ENCODE measurements at regions not wholly inside any gene's neighbourhood (a gene's known extent, or its start where the extent isn't known, plus 50 kb on each side); places are given as distances from the start of the nearest gene placed in this dataset.

GRCh38 chr12:127284870-127285431 is 982.0 kb upstream of the TMEM132C start:
- ATAC-seq (no peak), DNase-seq (no peak)
- Mint-ChIP-seq H3K27me3 (peaks cover 3% of the 10 kb centered on the region), H3K36me3 (ENCODE audit: low read depth) (no peaks in the 10 kb centered on the region), H3K27ac (no peak overlapping the region), H3K4me3 (no peak overlapping the region), H3K9me3 (no peaks in the 10 kb centered on the region), H3K4me1 (no peaks in the 10 kb centered on the region)

- Mint-ChIP-seq H3K36me3 (ENCODE audit: low read depth) (no peaks in the 10 kb centered on the region), H3K27me3 (no peaks in the 10 kb centered on the region), H3K4me1 (no peaks in the 10 kb centered on the region), H3K9me3 (no peaks in the 10 kb centered on the region), H3K27ac (no peak overlapping the region), H3K4me3 (no peak overlapping the region)
- ATAC-seq, result no peak
- DNase-seq, result no peak
These were observed 980.7 kb upstream of the TMEM132C start for GRCh38 chr12:127286281-127286680.

DNA sequence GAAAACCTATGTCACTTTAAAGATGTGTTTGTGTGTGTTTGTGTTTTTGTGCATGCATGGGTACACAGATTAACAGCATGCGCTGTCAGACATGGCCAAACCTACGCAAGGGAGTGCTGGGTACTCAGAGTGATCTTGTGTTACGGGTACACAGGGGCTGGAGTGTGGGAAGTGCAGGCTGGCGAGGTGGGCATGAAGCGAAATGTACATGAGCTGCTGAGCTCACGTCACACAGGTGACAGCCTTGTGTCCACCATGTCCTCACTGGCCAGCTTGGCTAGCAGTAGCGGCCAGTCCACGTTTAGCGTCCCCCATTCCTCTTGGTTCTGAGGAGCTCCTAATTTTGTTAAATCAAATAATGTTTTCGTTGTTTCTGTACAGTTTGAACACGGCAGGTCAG is 979.7 kb upstream of the TMEM132C start:
- no peak for ATAC-seq
- Mint-ChIP-seq H3K27me3 (no peaks in the 10 kb centered on the region), H3K4me1 (no peaks in the 10 kb centered on the region), H3K9me3 (no peaks in the 10 kb centered on the region), H3K27ac (no peak overlapping the region), H3K4me3 (no peak overlapping the region), H3K36me3 (ENCODE audit: low read depth) (no peaks in the 10 kb centered on the region)
- DNase-seq, result no peak

DNA sequence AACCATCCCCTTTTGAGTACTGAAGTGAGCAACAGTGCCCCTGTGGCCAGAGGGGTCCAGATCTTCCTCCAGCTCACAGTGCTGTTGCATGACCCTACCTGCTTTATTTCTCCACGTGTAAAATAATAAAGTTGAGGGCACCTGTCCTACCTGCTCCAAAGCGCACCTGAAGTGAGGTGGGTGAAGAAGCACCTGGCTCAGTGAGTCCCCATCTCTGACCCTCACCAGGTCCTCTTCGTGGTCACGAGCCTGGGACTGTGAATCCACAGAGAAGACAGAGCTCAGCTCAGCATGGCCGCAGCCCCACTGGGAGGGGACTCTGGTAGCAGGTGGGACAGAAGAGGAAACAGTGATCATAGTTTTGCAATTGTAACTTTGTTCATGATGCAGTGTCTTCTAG is 976.7 kb upstream of the TMEM132C start:
- H3K9me3 Mint-ChIP-seq, result no peaks in the 10 kb centered on the region
- no peak for ATAC-seq
- DNase-seq, result no peak
- no peaks in the 10 kb centered on the region for H3K27me3 Mint-ChIP-seq
- no peak overlapping the region for H3K4me3 Mint-ChIP-seq
- no peak overlapping the region for H3K27ac Mint-ChIP-seq
- H3K4me1 Mint-ChIP-seq, result no peaks in the 10 kb centered on the region
- no peaks in the 10 kb centered on the region for H3K36me3 Mint-ChIP-seq (ENCODE audit: low read depth)

DNA sequence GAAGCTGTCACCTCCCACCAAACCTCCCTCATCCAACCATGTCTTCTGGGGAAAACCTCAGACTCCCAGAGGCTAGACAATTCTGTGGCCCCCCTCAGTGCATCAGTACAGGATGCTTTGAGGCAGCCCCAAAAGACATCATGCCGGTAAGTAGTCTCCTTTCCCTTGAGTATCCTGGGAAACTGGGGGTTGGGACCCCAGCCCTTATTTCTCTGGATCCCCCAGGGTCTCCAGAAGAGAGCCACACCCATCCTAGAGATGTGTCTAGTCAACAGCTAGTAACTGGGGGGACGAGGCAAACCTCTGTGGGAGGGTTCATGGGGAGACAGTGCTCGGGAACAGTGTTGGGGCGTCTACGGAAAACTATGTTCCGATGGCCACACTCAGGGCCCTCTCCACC is 974.2 kb upstream of the TMEM132C start:
- Mint-ChIP-seq H3K9me3 (no peaks in the 10 kb centered on the region), H3K27ac (no peak overlapping the region), H3K27me3 (no peaks in the 10 kb centered on the region), H3K4me3 (no peak overlapping the region), H3K36me3 (ENCODE audit: low read depth) (no peaks in the 10 kb centered on the region), H3K4me1 (no peaks in the 10 kb centered on the region)
- no peak for ATAC-seq
- no peak for DNase-seq

DNA sequence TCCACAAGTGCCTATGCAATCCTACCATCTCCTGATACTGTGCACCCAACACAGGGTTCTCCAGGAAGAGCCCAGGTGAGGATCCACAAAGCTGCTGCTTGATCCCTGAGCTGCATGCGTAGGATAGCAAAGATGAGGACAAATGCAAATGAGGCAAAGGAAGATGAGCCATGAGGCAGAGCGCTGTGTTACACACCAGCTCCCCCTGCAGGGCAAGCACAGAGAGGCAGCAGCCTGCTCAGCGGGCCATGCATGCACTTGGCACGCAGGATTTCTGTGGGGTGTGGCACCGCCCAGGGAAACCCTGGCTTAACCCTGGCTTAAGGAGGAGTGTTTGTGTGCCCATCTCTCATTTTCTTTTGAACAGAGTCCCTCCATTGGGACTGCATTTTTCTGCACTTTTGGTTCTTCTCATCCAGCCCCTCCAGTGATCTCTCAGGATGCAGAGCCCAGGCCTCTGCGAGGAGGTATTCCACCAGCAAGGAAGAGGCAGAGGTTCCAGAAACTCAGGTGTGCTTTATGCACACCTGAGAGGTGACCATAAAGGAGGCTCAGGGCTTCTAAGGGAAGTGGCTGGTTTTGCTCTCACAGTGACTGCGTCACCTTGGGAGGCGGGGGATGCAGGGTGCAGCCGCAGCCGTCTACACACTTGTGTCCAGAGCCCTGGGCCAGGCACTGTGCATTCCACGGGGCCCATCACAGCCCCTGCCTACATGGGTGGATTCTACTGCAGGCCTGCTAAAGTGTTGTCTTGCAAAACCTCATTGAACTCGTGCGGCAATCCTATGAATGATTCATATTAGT is 973.3 kb upstream of the TMEM132C start:
- H3K4me1 Mint-ChIP-seq, result no peaks in the 10 kb centered on the region
- H3K9me3 Mint-ChIP-seq, result no peaks in the 10 kb centered on the region
- no peak overlapping the region for H3K4me3 Mint-ChIP-seq
- ATAC-seq (peak; percentile 53), DNase-seq (peak; percentile 39)
- H3K27ac Mint-ChIP-seq, result no peak overlapping the region
- H3K27me3 Mint-ChIP-seq, result no peaks in the 10 kb centered on the region
- no peaks in the 10 kb centered on the region for H3K36me3 Mint-ChIP-seq (ENCODE audit: low read depth)

DNA sequence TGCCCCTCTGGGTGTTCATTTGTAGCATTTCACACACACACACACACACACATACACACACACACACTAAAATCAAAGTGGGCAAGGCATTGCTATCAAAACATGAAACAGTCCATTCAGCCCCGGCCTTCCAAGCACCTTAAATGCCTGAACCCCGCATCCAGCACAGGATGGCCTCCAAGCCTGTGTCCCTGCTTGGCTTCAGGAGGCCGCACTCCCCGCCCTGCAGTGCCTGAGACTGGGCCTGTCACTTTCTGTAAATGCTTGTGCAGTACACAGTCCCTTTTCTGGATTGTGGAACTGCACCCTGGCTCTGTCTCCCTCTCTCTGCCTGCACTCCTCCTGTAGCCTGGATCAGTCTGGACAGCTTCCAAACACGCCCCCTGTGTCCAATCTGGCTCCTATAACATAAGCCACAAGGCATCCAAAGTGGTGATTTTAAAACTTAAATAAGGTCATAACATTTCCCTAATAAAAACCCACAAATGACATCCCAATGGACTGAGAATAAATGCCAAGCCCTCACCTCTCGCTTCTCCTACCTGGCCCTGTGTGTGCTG is 972.2 kb upstream of the TMEM132C start:
- H3K9me3 Mint-ChIP-seq, result no peaks in the 10 kb centered on the region
- H3K27me3 Mint-ChIP-seq, result no peaks in the 10 kb centered on the region
- ATAC-seq, result no peak
- no peaks in the 10 kb centered on the region for H3K4me1 Mint-ChIP-seq
- no peak for DNase-seq
- no peaks in the 10 kb centered on the region for H3K36me3 Mint-ChIP-seq (ENCODE audit: low read depth)
- no peak overlapping the region for H3K4me3 Mint-ChIP-seq
- no peak overlapping the region for H3K27ac Mint-ChIP-seq

DNA sequence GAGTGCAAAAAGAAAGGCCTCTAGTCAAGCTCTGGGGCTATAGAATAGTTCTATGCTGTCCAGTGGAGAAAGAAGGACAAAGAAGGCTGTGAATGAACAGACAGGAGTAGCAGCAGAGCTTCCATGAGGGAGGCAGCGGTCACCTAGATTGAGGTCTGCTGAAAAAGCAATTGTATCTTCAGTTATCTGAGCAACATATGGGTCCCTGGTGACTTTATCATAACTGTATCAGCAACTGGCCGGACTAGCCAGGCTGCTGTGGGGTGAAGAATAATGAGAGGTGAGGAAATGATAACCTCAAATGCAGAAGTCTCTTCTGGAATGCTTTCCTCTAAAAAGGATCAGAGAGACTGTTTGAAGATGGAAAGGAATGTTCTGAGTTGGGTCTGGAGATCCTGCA is 971.3 kb upstream of the TMEM132C start:
- Mint-ChIP-seq H3K4me3 (no peak overlapping the region), H3K36me3 (ENCODE audit: low read depth) (no peaks in the 10 kb centered on the region), H3K4me1 (no peaks in the 10 kb centered on the region), H3K9me3 (no peaks in the 10 kb centered on the region), H3K27ac (no peak overlapping the region), H3K27me3 (no peaks in the 10 kb centered on the region)
- DNase-seq (no peak), ATAC-seq (no peak)

- no peak for DNase-seq
- Mint-ChIP-seq H3K36me3 (ENCODE audit: low read depth) (no peaks in the 10 kb centered on the region), H3K9me3 (no peaks in the 10 kb centered on the region), H3K27ac (no peak overlapping the region), H3K27me3 (no peaks in the 10 kb centered on the region), H3K4me1 (no peaks in the 10 kb centered on the region), H3K4me3 (no peak overlapping the region)
- ATAC-seq, result no peak
These were observed 970.4 kb upstream of the TMEM132C start for GRCh38 chr12:127296591-127296990.

GRCh38 chr12:127297327-127297726 is 969.6 kb upstream of the TMEM132C start:
- Mint-ChIP-seq H3K4me3 (no peak overlapping the region), H3K4me1 (no peaks in the 10 kb centered on the region), H3K27ac (no peak overlapping the region), H3K36me3 (ENCODE audit: low read depth) (no peaks in the 10 kb centered on the region), H3K27me3 (no peaks in the 10 kb centered on the region), H3K9me3 (no peaks in the 10 kb centered on the region)
- ATAC-seq (no peak), DNase-seq (no peak)

- H3K4me1 Mint-ChIP-seq, result no peaks in the 10 kb centered on the region
- H3K27me3 Mint-ChIP-seq, result no peaks in the 10 kb centered on the region
- no peaks in the 10 kb centered on the region for H3K9me3 Mint-ChIP-seq
- H3K36me3 Mint-ChIP-seq (ENCODE audit: low read depth), result no peaks in the 10 kb centered on the region
- H3K27ac Mint-ChIP-seq, result no peak overlapping the region
- ATAC-seq (no peak), DNase-seq (no peak)
- no peak overlapping the region for H3K4me3 Mint-ChIP-seq
These were observed 966.9 kb upstream of the TMEM132C start for GRCh38 chr12:127300075-127300474.

GRCh38 chr12:127300753-127301152 is 966.2 kb upstream of the TMEM132C start:
- H3K27ac Mint-ChIP-seq, result no peak overlapping the region
- no peak for DNase-seq
- no peaks in the 10 kb centered on the region for H3K36me3 Mint-ChIP-seq (ENCODE audit: low read depth)

GRCh38 chr12:127301876-127302275 is 965.1 kb upstream of the TMEM132C start:
- ATAC-seq (no peak), DNase-seq (no peak)
- H3K4me1 Mint-ChIP-seq, result no peaks in the 10 kb centered on the region
- no peak overlapping the region for H3K27ac Mint-ChIP-seq
- H3K27me3 Mint-ChIP-seq, result no peaks in the 10 kb centered on the region
- H3K9me3 Mint-ChIP-seq, result no peaks in the 10 kb centered on the region
- no peak overlapping the region for H3K4me3 Mint-ChIP-seq
- H3K36me3 Mint-ChIP-seq (ENCODE audit: low read depth), result no peaks in the 10 kb centered on the region

More at GRCh38 chr12:127300753-127301152, 966.2 kb upstream of the TMEM132C start:
- Mint-ChIP-seq H3K9me3 (no peaks in the 10 kb centered on the region), H3K27me3 (no peaks in the 10 kb centered on the region), H3K4me1 (no peaks in the 10 kb centered on the region), H3K4me3 (no peak overlapping the region)
- no peak for ATAC-seq

GRCh38 chr12:127304751-127305725 is 961.9 kb upstream of the TMEM132C start:
- Mint-ChIP-seq H3K36me3 (ENCODE audit: low read depth) (no peaks in the 10 kb centered on the region), H3K27me3 (no peaks in the 10 kb centered on the region), H3K9me3 (no peaks in the 10 kb centered on the region), H3K4me3 (no peak overlapping the region), H3K4me1 (no peaks in the 10 kb centered on the region), H3K27ac (no peak overlapping the region)
- ATAC-seq (no peak), DNase-seq (no peak)
